Neutrophil (primary cell): ENCODE measurements at regions not wholly inside any gene's neighbourhood (a gene's known extent, or its start where the extent isn't known, plus 50 kb on each side); places are given as distances from the start of the nearest gene placed in this dataset.

Experiments
- H3K27ac ChIP-seq: fragments of 200-600 bp; sonication (generic); 2 replicates; pipeline ENCODE4 v1.5.1; 2016; ENCODE audit warnings: mild to moderate bottlenecking, moderate library complexity
- H3K27me3 ChIP-seq: fragments of 200-600 bp; sonication (generic); 2 replicates; pipeline ENCODE4 v1.6.0; 2016; ENCODE audit warnings: mild to moderate bottlenecking
- H3K36me3 ChIP-seq: fragments of 200-600 bp; sonication (generic); 2 replicates; pipeline ENCODE4 v1.5.1; 2017
- H3K4me1 ChIP-seq, 2 experiments: fragments of 200-600 bp in 1 of 2; sonication (generic) in 1 of 2; 1 replicate in 1 of 2; 2 replicates in 1 of 2; pipeline versions ENCODE4 v1.5.1 to v1.6.1; 2013 to 2016; ENCODE audit warnings: low read depth in 1 of 2, low read length in 1 of 2, mild to moderate bottlenecking in 1 of 2, moderate library complexity in 1 of 2; ENCODE audit not compliant: control insufficient read depth in 1 of 2, insufficient read depth in 1 of 2
- H3K4me3 ChIP-seq, 2 experiments: fragments of 200-600 bp in 1 of 2; sonication (generic) in 1 of 2; 1 replicate in 1 of 2; 2 replicates in 1 of 2; pipeline ENCODE4 v1.5.1; 2013 to 2016; ENCODE audit warnings: low read depth in 1 of 2, low read length in 1 of 2, mild to moderate bottlenecking in 1 of 2, moderate library complexity in 1 of 2
- H3K9me3 ChIP-seq: fragments of 200-600 bp; sonication (generic); 2 replicates; pipeline ENCODE4 v1.5.1; 2016
- TF ChIP-seq, protein P1 (sequence below): fragments of 200-600 bp; sonication (generic); IDR thresholded peaks from 2 replicates; pipeline ENCODE4 v1.5.1; 2016; ENCODE audit warnings: antibody characterized with exemption

GRCh38 chr7:114138587-114138986 is 219.8 kb upstream of the PPP1R3A start:
- no peaks in the 10 kb centered on the region for H3K4me1 ChIP-seq
- TF ChIP-seq, protein P1, sequence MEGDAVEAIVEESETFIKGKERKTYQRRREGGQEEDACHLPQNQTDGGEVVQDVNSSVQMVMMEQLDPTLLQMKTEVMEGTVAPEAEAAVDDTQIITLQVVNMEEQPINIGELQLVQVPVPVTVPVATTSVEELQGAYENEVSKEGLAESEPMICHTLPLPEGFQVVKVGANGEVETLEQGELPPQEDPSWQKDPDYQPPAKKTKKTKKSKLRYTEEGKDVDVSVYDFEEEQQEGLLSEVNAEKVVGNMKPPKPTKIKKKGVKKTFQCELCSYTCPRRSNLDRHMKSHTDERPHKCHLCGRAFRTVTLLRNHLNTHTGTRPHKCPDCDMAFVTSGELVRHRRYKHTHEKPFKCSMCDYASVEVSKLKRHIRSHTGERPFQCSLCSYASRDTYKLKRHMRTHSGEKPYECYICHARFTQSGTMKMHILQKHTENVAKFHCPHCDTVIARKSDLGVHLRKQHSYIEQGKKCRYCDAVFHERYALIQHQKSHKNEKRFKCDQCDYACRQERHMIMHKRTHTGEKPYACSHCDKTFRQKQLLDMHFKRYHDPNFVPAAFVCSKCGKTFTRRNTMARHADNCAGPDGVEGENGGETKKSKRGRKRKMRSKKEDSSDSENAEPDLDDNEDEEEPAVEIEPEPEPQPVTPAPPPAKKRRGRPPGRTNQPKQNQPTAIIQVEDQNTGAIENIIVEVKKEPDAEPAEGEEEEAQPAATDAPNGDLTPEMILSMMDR = no peak
- no peak overlapping the region for H3K27ac ChIP-seq
- no peak overlapping the region for H3K4me3 ChIP-seq
- H3K9me3 ChIP-seq = no peaks in the 10 kb centered on the region
- no peaks in the 10 kb centered on the region for H3K36me3 ChIP-seq
- H3K27me3 ChIP-seq = no peaks in the 10 kb centered on the region

GRCh38 chr7:114133717-114134116 is 214.9 kb upstream of the PPP1R3A start:
- H3K4me1 ChIP-seq = no peaks in the 10 kb centered on the region
- no peaks in the 10 kb centered on the region for H3K27me3 ChIP-seq
- H3K4me3 ChIP-seq = no peak overlapping the region
- no peaks in the 10 kb centered on the region for H3K9me3 ChIP-seq
- no peaks in the 10 kb centered on the region for H3K36me3 ChIP-seq
- TF ChIP-seq, protein P1 = no peak
- H3K27ac ChIP-seq = no peak overlapping the region

GRCh38 chr7:114130866-114131265 is 212.1 kb upstream of the PPP1R3A start:
- H3K4me3 ChIP-seq = no peak overlapping the region
- H3K4me1 ChIP-seq = no peaks in the 10 kb centered on the region
- no peaks in the 10 kb centered on the region for H3K27me3 ChIP-seq
- no peaks in the 10 kb centered on the region for H3K36me3 ChIP-seq
- no peak overlapping the region for H3K27ac ChIP-seq
- H3K9me3 ChIP-seq = no peaks in the 10 kb centered on the region
- TF ChIP-seq, protein P1 = no peak

DNA sequence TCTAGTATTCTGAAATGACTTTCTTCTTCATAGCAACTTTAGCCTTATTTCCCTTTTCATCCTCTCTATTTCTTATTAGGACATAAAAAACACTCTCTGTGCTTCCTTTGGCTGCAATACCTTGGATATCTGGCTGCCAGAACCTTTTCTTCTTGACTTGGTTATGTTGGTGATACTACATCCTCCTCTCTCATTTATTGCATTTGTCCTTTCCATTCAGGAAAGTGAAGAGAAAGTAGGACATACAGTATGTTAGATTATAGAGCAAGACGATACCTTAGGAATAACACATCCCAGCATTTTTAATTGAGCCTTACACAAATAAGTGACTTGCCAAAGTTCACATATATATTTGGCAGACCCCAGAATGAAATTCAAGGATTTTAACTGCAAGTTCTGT is 210.1 kb upstream of the PPP1R3A start:
- H3K27me3 ChIP-seq = no peaks in the 10 kb centered on the region
- H3K4me1 ChIP-seq = no peaks in the 10 kb centered on the region
- TF ChIP-seq, protein P1 = no peak
- no peak overlapping the region for H3K4me3 ChIP-seq
- H3K27ac ChIP-seq = no peak overlapping the region
- no peaks in the 10 kb centered on the region for H3K36me3 ChIP-seq
- H3K9me3 ChIP-seq = no peaks in the 10 kb centered on the region

GRCh38 chr7:114126095-114126494 is 207.3 kb upstream of the PPP1R3A start:
- no peaks in the 10 kb centered on the region for H3K9me3 ChIP-seq
- no peaks in the 10 kb centered on the region for H3K36me3 ChIP-seq
- H3K4me1 ChIP-seq = no peaks in the 10 kb centered on the region
- no peaks in the 10 kb centered on the region for H3K27me3 ChIP-seq
- TF ChIP-seq, protein P1 = no peak
- H3K4me3 ChIP-seq = no peak overlapping the region
- no peak overlapping the region for H3K27ac ChIP-seq

- no peaks in the 10 kb centered on the region for H3K4me1 ChIP-seq
- H3K4me3 ChIP-seq = no peak overlapping the region
- H3K36me3 ChIP-seq = no peaks in the 10 kb centered on the region
- H3K9me3 ChIP-seq = no peaks in the 10 kb centered on the region
- TF ChIP-seq, protein P1 = no peak
- no peaks in the 10 kb centered on the region for H3K27me3 ChIP-seq
- no peak overlapping the region for H3K27ac ChIP-seq
Measured at GRCh38 chr7:114112806-114113205, 194.0 kb upstream of the PPP1R3A start.
